ENCODE measurements at regions not wholly inside any gene's neighbourhood (a gene's known extent, or its start where the extent isn't known, plus 50 kb on each side); places are given as distances from the start of the nearest gene placed in this dataset.

DNA sequence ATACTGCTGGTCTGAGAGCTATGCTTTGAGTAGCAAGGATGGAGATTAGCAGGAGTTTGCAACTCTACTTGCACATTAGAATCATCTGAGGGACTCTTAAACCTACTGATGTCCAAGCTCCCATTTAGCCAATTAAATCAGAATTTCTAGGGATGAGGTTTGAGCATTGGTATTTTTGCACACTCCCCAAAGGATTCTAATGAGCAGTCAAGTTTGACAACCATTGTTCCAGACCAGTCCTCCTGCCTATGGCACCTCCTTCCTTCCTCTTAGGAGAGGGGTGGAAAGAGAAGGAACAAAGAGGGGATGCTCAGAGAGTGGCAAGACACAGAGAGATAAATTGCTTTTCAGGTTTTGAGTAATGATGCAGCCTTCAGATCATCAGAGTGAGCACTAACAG lies 275.5 kb upstream of the ROPN1 start:
- no peak overlapping the region for H3K4me3 ChIP-seq (ENCODE audit: control insufficient read depth, low read depth, low read length)
- TF ChIP-seq CTCF (IDR thresholded peaks at IDR 0.05; ENCODE audit: control insufficient read depth, insufficient read depth, low read depth, low read length, missing control alignments): no peak
- DNase-seq (ENCODE audit: low read depth): no peak

- TF ChIP-seq CTCF (IDR thresholded peaks at IDR 0.05; ENCODE audit: control insufficient read depth, insufficient read depth, low read depth, low read length, missing control alignments): no peak
- no peak for DNase-seq (ENCODE audit: low read depth)
- no peak overlapping the region for H3K4me3 ChIP-seq (ENCODE audit: control insufficient read depth, low read depth, low read length)
Measured at GRCh38 chr3:124268355-124268754, 276.4 kb upstream of the ROPN1 start.

- TF ChIP-seq CTCF (IDR thresholded peaks at IDR 0.05; ENCODE audit: control insufficient read depth, insufficient read depth, low read depth, low read length, missing control alignments): no peak
- no peak for DNase-seq (ENCODE audit: low read depth)
- H3K4me3 ChIP-seq (ENCODE audit: control insufficient read depth, low read depth, low read length): no peak overlapping the region
Measured at GRCh38 chr3:124269619-124270018, 277.7 kb upstream of the ROPN1 start.

GRCh38 chr3:124272605-124273151 lies 280.8 kb upstream of the ROPN1 start:
- no peak overlapping the region for H3K4me3 ChIP-seq (ENCODE audit: control insufficient read depth, low read depth, low read length)
- no peak for DNase-seq (ENCODE audit: low read depth)
- TF ChIP-seq CTCF (IDR thresholded peaks at IDR 0.05; ENCODE audit: control insufficient read depth, insufficient read depth, low read depth, low read length, missing control alignments): no peak

DNA sequence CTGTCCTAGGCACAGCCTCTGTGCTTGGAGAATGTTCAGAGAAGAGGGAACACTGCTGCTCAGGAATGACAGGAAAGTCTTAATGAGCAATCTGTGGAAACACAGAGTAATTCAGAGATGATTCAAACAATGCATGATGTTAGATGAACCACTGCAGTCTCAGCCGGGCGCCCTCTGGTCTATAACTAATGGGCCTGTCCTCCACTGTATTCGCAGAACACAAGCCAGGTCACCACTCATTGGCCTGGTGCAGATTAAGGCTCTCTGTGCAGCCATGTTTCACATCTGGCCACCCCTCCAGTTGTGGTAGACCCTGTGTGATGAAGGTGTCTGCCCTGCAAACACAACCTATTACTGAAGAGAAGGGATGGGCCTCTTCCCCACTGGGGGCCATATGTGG lies 281.7 kb upstream of the ROPN1 start:
- H3K4me3 ChIP-seq (ENCODE audit: control insufficient read depth, low read depth, low read length): no peak overlapping the region
- TF ChIP-seq CTCF (IDR thresholded peaks at IDR 0.05; ENCODE audit: control insufficient read depth, insufficient read depth, low read depth, low read length, missing control alignments): no peak

DNA sequence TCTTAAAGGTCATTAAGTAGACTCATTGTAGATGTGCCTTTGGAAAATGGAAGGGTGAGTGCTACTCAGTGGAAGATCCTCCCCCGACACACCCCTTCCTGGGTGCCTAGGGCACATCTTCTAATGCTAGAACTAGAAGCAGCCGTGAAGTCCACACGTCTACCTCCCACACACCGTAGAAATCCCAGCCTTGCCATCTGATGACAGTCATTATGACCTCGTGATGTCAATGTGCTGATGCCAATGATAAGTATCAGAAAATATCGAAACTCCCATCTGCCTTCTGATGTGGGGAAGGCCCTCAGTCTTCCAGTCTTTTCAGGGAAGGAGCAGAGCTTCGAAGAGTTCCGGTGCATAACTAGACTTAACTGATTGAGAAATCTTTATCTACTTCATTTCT lies 282.1 kb upstream of the ROPN1 start:
- no peak for DNase-seq (ENCODE audit: low read depth)
- H3K4me3 ChIP-seq (ENCODE audit: control insufficient read depth, low read depth, low read length): no peak overlapping the region
- TF ChIP-seq CTCF (IDR thresholded peaks at IDR 0.05; ENCODE audit: control insufficient read depth, insufficient read depth, low read depth, low read length, missing control alignments): no peak

More for the DNA sequence above, 281.7 kb upstream of the ROPN1 start:
- DNase-seq (ENCODE audit: low read depth): no peak

- no peak for DNase-seq (ENCODE audit: low read depth)
- TF ChIP-seq CTCF (IDR thresholded peaks at IDR 0.05; ENCODE audit: control insufficient read depth, insufficient read depth, low read depth, low read length, missing control alignments): no peak
- H3K4me3 ChIP-seq (ENCODE audit: control insufficient read depth, low read depth, low read length): no peak overlapping the region
Measured at GRCh38 chr3:124275412-124275811, 283.5 kb upstream of the ROPN1 start.
